H1 (cell line): ENCODE measurements at regions not wholly inside any gene's neighbourhood (a gene's known extent, or its start where the extent isn't known, plus 50 kb on each side); places are given as distances from the start of the nearest gene placed in this dataset.

Experiments
- CBX5 ChIP-seq: fragments of 300-800, 300-1000 bp; sonication (generic); IDR thresholded peaks from 2 replicates; pipeline ENCODE4 v1.7.1; 2016; ENCODE audit warnings: antibody characterized with exemption, low read length, low read depth
- EGR1 ChIP-seq: IDR thresholded peaks from 2 replicates; pipeline ENCODE4 v1.6.1; 2011; ENCODE audit warnings: low read depth, low read length, borderline replicate concordance
- EP300 ChIP-seq, 2 experiments: IDR thresholded peaks; 1 replicate in 1 of 2; 2 replicates in 1 of 2; pipeline ENCODE4 v1.6.1; 2011 to 2012; ENCODE audit warnings: low read depth in 2 of 2, low read length in 2 of 2, mild to moderate bottlenecking in 2 of 2, borderline replicate concordance in 1 of 2, inconsistent platforms in 1 of 2, moderate library complexity in 1 of 2
- GTF2F1 ChIP-seq: IDR thresholded peaks from 2 replicates; pipeline ENCODE4 v1.6.1; 2012; ENCODE audit warnings: low read depth, low read length, improper control_type of control experiment, borderline replicate concordance
- NRF1 ChIP-seq: IDR thresholded peaks from 2 replicates; pipeline ENCODE4 v1.6.1; 2011; ENCODE audit warnings: mild to moderate bottlenecking, low read depth, low read length, improper control_type of control experiment
- POLR2AphosphoS5 ChIP-seq: IDR thresholded peaks from 2 replicates; pipeline ENCODE4 v1.6.1; 2011; ENCODE audit warnings: low read depth, low read length
- RAD21 ChIP-seq, 2 experiments: IDR thresholded peaks in 1 of 2; conservative IDR thresholded peaks in 1 of 2; 2 replicates each; pipeline ENCODE4 v1.6.1; 2011; ENCODE audit warnings: low read depth in 2 of 2, low read length in 2 of 2, improper control_type of control experiment in 1 of 2, inconsistent platforms in 1 of 2, mild to moderate bottlenecking in 1 of 2, moderate library complexity in 1 of 2
- RNF2 ChIP-seq: fragments of 200-900, 300-1000 bp; sonication (generic); IDR thresholded peaks from 2 replicates; pipeline ENCODE4 v1.7.1; 2016; ENCODE audit warnings: borderline replicate concordance, low read depth, mild to moderate bottlenecking, antibody characterized with exemption, low read length; ENCODE audit not compliant: poor library complexity, severe bottlenecking; ENCODE audit errors: missing control alignments
- ZNF274 ChIP-seq: IDR thresholded peaks from 2 replicates; pipeline ENCODE4 v1.7.0; 2012; ENCODE audit warnings: low read length, borderline replicate concordance; ENCODE audit errors: extremely low read depth
- TF ChIP-seq, protein P1 (sequence below), 3 experiments: IDR thresholded peaks; 1 replicate in 2 of 3; 2 replicates in 1 of 3; pipeline versions ENCODE4 v1.5.1 to v1.6.1; 2011; ENCODE audit warnings: low read length in 3 of 3, mild to moderate bottlenecking in 3 of 3, inconsistent platforms in 2 of 3, low read depth in 1 of 3, moderate library complexity in 1 of 3; ENCODE audit not compliant: insufficient read depth in 1 of 3; ENCODE audit errors: control extremely low read depth in 1 of 3

DNA sequence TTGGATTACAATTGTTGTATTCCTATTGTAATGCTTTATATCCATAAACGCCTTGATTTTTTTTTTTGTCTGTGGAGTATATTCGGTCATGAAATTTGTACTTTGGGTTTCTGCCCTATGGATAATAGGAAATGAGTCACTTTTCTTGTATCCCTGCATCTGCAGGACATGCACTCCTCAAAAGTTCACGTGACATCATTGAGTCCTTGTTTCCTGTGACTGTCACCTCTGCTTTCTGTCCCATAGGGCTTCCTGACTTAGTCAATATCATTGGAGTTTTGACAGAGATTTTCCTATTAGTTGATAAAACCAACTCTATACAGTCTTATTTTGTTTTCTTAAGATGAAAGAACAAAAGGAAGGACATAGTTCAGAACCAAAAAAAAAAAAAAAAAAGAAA, 356.3 kb downstream of the MAT2B start:
- no peak for TF ChIP-seq GTF2F1
- no peak for TF ChIP-seq POLR2AphosphoS5
- TF ChIP-seq, protein P1, sequence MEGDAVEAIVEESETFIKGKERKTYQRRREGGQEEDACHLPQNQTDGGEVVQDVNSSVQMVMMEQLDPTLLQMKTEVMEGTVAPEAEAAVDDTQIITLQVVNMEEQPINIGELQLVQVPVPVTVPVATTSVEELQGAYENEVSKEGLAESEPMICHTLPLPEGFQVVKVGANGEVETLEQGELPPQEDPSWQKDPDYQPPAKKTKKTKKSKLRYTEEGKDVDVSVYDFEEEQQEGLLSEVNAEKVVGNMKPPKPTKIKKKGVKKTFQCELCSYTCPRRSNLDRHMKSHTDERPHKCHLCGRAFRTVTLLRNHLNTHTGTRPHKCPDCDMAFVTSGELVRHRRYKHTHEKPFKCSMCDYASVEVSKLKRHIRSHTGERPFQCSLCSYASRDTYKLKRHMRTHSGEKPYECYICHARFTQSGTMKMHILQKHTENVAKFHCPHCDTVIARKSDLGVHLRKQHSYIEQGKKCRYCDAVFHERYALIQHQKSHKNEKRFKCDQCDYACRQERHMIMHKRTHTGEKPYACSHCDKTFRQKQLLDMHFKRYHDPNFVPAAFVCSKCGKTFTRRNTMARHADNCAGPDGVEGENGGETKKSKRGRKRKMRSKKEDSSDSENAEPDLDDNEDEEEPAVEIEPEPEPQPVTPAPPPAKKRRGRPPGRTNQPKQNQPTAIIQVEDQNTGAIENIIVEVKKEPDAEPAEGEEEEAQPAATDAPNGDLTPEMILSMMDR (IDR thresholded peaks at IDR 0.05; ENCODE audit: control extremely low read depth in 1 of 3, insufficient read depth in 1 of 3, low read depth in 1 of 3, low read length in 3 of 3), result no peak
- no peak for TF ChIP-seq CBX5
- TF ChIP-seq EGR1, result no peak
- TF ChIP-seq ZNF274, result no peak
- TF ChIP-seq NRF1, result no peak
- TF ChIP-seq EP300 (IDR thresholded peaks at IDR 0.05; ENCODE audit: borderline replicate concordance in 1 of 2, low read depth in 2 of 2, low read length in 2 of 2), result no peak
- TF ChIP-seq RNF2, result no peak
- TF ChIP-seq RAD21 (IDR thresholded peaks at IDR 0.05 in 1 of 2, conservative IDR thresholded peaks at IDR 0.05 in 1 of 2; ENCODE audit: low read depth in 2 of 2, low read length in 2 of 2), result no peak
